ENCODE measurements at regions not wholly inside any gene's neighbourhood (a gene's known extent, or its start where the extent isn't known, plus 50 kb on each side); places are given as distances from the start of the nearest gene placed in this dataset.

DNA sequence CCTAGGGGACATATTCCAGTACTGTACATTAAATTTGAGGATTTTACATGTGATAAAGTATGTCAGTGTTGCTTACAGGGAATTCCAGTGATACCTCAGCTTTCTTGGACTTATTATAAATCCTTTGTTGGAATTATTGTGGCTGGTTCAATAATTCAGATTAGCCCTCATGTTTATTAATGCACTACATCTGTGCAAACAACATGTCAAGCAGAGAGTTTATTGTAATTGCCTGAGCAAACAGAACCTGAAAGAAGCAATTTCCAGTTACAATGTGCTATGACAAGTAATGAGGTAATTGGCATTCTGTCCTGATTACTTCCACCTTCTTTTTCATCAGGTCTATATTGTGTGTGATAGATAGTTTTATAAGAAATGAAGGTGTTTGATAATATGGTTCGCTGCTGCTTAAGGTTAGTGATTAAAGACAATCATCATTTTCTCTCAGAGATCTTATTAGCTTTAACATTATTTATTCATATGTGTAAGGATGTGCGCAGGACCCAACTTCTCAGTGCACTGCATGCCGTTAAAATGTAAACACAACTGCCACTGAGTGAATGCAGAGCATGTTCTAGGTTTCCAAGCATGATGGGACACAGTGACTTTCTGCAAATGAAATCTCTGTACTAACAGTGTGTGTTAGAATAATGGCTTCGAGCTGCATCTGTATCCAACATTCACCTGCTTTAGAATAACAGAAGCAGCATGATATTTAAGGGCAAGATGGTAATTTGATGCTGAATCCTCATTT is 973.7 kb upstream of the POU3F3 start:
- ATAC-seq (ENCODE audit: low read depth) (no peak), DNase-seq (no peak)
- Mint-ChIP-seq H3K9me3 (no peaks in the 10 kb centered on the region), H3K4me1 (no peaks in the 10 kb centered on the region), H3K36me3 (ENCODE audit: low read depth) (no peaks in the 10 kb centered on the region), H3K27me3 (no peaks in the 10 kb centered on the region), H3K4me3 (no peak overlapping the region), H3K27ac (no peak overlapping the region)
- ChIA-PET CTCF (no interaction called here), POLR2A (no interaction called here)
- TF ChIP-seq, protein P1, sequence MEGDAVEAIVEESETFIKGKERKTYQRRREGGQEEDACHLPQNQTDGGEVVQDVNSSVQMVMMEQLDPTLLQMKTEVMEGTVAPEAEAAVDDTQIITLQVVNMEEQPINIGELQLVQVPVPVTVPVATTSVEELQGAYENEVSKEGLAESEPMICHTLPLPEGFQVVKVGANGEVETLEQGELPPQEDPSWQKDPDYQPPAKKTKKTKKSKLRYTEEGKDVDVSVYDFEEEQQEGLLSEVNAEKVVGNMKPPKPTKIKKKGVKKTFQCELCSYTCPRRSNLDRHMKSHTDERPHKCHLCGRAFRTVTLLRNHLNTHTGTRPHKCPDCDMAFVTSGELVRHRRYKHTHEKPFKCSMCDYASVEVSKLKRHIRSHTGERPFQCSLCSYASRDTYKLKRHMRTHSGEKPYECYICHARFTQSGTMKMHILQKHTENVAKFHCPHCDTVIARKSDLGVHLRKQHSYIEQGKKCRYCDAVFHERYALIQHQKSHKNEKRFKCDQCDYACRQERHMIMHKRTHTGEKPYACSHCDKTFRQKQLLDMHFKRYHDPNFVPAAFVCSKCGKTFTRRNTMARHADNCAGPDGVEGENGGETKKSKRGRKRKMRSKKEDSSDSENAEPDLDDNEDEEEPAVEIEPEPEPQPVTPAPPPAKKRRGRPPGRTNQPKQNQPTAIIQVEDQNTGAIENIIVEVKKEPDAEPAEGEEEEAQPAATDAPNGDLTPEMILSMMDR (IDR thresholded peaks at IDR 0.05), result no peak
- intact Hi-C loops (cut with micrococcal nuclease), result no loop called here

DNA sequence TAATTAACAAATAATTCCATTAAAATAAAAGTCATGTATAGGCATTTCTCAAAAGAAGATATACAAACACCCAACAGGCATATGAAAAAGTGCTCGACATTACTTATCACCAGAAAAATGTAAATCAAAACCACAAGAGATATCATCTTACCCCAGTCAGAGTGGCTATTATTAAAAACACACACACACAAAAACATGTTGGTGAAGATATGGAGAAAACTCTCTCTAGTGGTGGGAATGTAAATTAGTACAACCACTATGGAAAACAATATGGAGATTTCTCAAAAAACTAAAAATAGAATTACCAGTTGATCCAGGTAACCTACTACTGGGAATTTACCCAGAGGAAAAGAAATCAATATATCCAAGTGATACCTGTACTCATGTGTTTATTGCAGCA is 966.3 kb upstream of the POU3F3 start:
- Mint-ChIP-seq H3K36me3 (ENCODE audit: low read depth) (no peaks in the 10 kb centered on the region), H3K4me1 (no peaks in the 10 kb centered on the region), H3K4me3 (no peak overlapping the region), H3K27me3 (no peaks in the 10 kb centered on the region), H3K9me3 (no peaks in the 10 kb centered on the region), H3K27ac (no peak overlapping the region)
- TF ChIP-seq, protein P1 (IDR thresholded peaks at IDR 0.05), result no peak
- intact Hi-C loops (cut with micrococcal nuclease), result no loop called here
- POLR2A ChIA-PET, result no interaction called here
- DNase-seq (no peak), ATAC-seq (ENCODE audit: low read depth) (no peak)
- CTCF ChIA-PET, result no interaction called here

DNA sequence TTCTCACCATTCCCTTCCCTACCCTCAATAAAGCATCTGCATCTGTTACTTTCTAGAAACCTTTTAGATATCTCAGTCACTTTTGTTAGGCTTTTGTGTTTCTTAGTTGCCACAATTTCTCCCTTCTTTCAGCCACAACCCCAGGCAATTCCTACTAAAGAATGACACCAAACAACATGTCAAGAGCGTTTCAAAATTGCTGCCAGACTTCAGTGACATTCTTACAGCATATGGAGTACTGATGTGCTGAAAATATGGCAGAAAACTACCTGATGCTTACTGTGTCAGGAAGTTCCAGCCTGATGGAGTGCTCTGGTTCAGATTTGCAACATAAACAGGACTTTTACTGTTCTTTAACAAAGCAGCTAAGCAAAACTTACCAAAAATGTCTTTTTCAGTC is 957.7 kb upstream of the POU3F3 start:
- ChIA-PET POLR2A (no interaction called here), CTCF (no interaction called here)
- DNase-seq (no peak), ATAC-seq (ENCODE audit: low read depth) (no peak)
- Mint-ChIP-seq H3K27me3 (no peaks in the 10 kb centered on the region), H3K4me1 (no peaks in the 10 kb centered on the region), H3K4me3 (no peak overlapping the region), H3K9me3 (no peaks in the 10 kb centered on the region), H3K27ac (no peak overlapping the region), H3K36me3 (ENCODE audit: low read depth) (no peaks in the 10 kb centered on the region)
- intact Hi-C loops (cut with micrococcal nuclease), result no loop called here
- TF ChIP-seq, protein P1 (IDR thresholded peaks at IDR 0.05), result no peak

DNA sequence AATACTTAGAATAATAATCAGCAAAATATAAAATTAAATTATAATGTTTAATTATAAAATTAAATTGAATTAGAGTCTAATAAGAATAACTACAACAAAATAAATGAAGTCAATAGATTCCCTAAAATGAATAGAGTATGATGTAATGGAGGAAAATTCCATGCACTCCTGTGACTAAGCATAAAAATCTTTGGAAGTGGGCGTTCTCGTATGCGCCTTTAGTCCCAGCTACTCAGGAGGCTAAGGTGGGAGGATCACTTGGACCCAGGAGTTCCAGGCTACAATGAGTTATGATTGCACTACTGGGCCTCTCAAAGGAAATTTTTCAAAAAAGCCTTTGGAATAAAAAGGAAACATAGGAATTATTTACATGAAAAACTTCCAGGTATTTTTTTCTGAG is 955.4 kb upstream of the POU3F3 start:
- H3K4me1 Mint-ChIP-seq, result no peaks in the 10 kb centered on the region
- TF ChIP-seq, protein P1 (IDR thresholded peaks at IDR 0.05), result no peak
- H3K27ac Mint-ChIP-seq, result no peak overlapping the region
- no peak overlapping the region for H3K4me3 Mint-ChIP-seq
- no peaks in the 10 kb centered on the region for H3K9me3 Mint-ChIP-seq
- no peak for DNase-seq
- no peaks in the 10 kb centered on the region for H3K27me3 Mint-ChIP-seq
- ATAC-seq (ENCODE audit: low read depth), result no peak
- POLR2A ChIA-PET, result no interaction called here
- CTCF ChIA-PET, result no interaction called here
- no peaks in the 10 kb centered on the region for H3K36me3 Mint-ChIP-seq (ENCODE audit: low read depth)
- intact Hi-C loops (cut with micrococcal nuclease), result no loop called here

DNA sequence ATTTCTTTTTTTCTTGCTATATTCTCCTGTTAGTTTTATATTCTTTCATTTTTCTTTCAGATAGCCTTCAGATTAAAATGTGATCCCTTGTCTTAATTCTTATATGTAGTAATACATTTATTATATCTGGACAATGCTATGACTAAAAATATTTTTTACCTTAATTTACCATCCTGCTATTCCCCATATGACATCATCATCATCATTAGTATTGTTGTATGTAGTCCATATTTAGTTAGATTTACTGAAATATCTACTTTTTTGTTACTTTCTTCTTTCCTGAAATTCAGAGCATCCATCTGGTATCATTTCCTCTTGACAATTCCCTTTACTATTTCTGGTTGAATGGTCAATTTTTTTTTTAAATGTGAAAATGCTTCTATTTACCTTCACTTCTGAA is 951.6 kb upstream of the POU3F3 start:
- no peaks in the 10 kb centered on the region for H3K27me3 Mint-ChIP-seq
- DNase-seq, result no peak
- H3K4me3 Mint-ChIP-seq, result no peak overlapping the region
- peaks cover 2% of the 10 kb centered on the region for H3K9me3 Mint-ChIP-seq
- POLR2A ChIA-PET, result no interaction called here
- H3K27ac Mint-ChIP-seq, result no peak overlapping the region
- intact Hi-C loops (cut with micrococcal nuclease), result no loop called here
- no peak for ATAC-seq (ENCODE audit: low read depth)
- CTCF ChIA-PET, result no interaction called here
- TF ChIP-seq, protein P1 (IDR thresholded peaks at IDR 0.05), result no peak
- H3K4me1 Mint-ChIP-seq, result no peaks in the 10 kb centered on the region
- no peaks in the 10 kb centered on the region for H3K36me3 Mint-ChIP-seq (ENCODE audit: low read depth)
